DMS53 (cell line): ENCODE measurements at regions not wholly inside any gene's neighbourhood (a gene's known extent, or its start where the extent isn't known, plus 50 kb on each side); places are given as distances from the start of the nearest gene placed in this dataset.
A peak's percentile ranks its signal among the peaks of the same experiment; 100 is the strongest.

ENCODE experiments used
- DNase-seq: peaks from one replicate; lab custom pipeline; 2025; lab: John Stamatoyannopoulos, UW

- no peak for DNase-seq
These were observed 64.8 kb upstream of the ZNF85 start for GRCh38 chr19:20858218-20858617.

GRCh38 chr19:20858861-20859260, 64.2 kb upstream of the ZNF85 start:
- DNase-seq: no peak

- DNase-seq: no peak
These were observed 62.7 kb upstream of the ZNF85 start for GRCh38 chr19:20860339-20860738.

- DNase-seq: peak; percentile 6
These were observed 59.9 kb upstream of the ZNF85 start for GRCh38 chr19:20863176-20863575.
